ENCODE measurements at regions not wholly inside any gene's neighbourhood (a gene's known extent, or its start where the extent isn't known, plus 50 kb on each side); places are given as distances from the start of the nearest gene placed in this dataset.

- TF ChIP-seq CTCF (IDR thresholded peaks at IDR 0.05) (no peak), POLR2A (IDR thresholded peaks at IDR 0.05) (no peak)
Measured at GRCh38 chr10:47181052-47181849, 118.7 kb upstream of the GDF10 start.
